ENCODE measurements at regions not wholly inside any gene's neighbourhood (a gene's known extent, or its start where the extent isn't known, plus 50 kb on each side); places are given as distances from the start of the nearest gene placed in this dataset.

GRCh38 chr6:169016758-169017157, 236.9 kb downstream of the THBS2 start:
- TF ChIP-seq CTCF (conservative IDR thresholded peaks at IDR 0.05; ENCODE audit: low read depth, low read length) (no peak), FOS (IDR thresholded peaks at IDR 0.05; ENCODE audit: low read depth, low read length) (no peak), USF2 (IDR thresholded peaks at IDR 0.05; ENCODE audit: low read depth, low read length) (no peak), POLR2A (IDR thresholded peaks at IDR 0.05; ENCODE audit: low read depth, low read length) (no peak)
